ENCODE measurements at regions not wholly inside any gene's neighbourhood (a gene's known extent, or its start where the extent isn't known, plus 50 kb on each side); places are given as distances from the start of the nearest gene placed in this dataset.

DNA sequence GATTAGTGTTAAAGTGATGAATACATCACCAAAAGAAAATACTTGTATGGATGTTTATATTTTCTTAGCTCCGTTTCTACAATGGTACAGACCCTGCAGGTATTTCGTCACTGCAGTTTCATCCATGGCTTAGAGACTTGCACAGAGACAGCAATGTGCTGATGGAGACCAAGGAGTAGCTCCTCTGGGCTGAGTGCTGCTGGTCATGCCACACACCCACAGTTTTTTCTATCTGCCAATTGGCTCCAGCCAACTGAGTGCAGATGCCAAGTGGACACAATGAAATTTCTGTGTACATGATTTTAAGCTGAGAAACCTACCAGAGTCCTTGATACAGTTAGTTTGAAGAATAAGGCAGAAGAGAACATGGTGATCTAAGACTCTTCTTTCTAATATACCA, 145.9 kb upstream of the ADCY2 start:
- TF ChIP-seq, protein P1, sequence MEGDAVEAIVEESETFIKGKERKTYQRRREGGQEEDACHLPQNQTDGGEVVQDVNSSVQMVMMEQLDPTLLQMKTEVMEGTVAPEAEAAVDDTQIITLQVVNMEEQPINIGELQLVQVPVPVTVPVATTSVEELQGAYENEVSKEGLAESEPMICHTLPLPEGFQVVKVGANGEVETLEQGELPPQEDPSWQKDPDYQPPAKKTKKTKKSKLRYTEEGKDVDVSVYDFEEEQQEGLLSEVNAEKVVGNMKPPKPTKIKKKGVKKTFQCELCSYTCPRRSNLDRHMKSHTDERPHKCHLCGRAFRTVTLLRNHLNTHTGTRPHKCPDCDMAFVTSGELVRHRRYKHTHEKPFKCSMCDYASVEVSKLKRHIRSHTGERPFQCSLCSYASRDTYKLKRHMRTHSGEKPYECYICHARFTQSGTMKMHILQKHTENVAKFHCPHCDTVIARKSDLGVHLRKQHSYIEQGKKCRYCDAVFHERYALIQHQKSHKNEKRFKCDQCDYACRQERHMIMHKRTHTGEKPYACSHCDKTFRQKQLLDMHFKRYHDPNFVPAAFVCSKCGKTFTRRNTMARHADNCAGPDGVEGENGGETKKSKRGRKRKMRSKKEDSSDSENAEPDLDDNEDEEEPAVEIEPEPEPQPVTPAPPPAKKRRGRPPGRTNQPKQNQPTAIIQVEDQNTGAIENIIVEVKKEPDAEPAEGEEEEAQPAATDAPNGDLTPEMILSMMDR (IDR thresholded peaks at IDR 0.05; ENCODE audit: insufficient read depth, low read length, poor library complexity, severe bottlenecking), result no peak
- TF ChIP-seq EZH2phosphoT487 (conservative IDR thresholded peaks at IDR 0.05; ENCODE audit: low read length), result no peak

Measured in SU-DHL-6 (cell line).